ENCODE measurements at regions not wholly inside any gene's neighbourhood (a gene's known extent, or its start where the extent isn't known, plus 50 kb on each side); places are given as distances from the start of the nearest gene placed in this dataset.

- Mint-ChIP-seq H3K27ac (no peak overlapping the region), H3K36me3 (ENCODE audit: low read depth) (no peaks in the 10 kb centered on the region), H3K4me3 (no peak overlapping the region), H3K9me3 (no peaks in the 10 kb centered on the region), H3K4me1 (ENCODE audit: low read depth) (peaks cover 17% of the 10 kb centered on the region), H3K27me3 (ENCODE audit: insufficient read depth) (peaks cover 1% of the 10 kb centered on the region)
- intact Hi-C loops (cut with micrococcal nuclease), result loop anchor here (5.0 to 10.0 kb wide), 2 partner anchors 1603 to 1970 kb away; partner anchors contain the start of genes AHCTF1, CNST and TFB2M
- DNase-seq (ENCODE audit: low spot score), result no peak
Measured at GRCh38 chr1:244962130-244962529, 97.8 kb upstream of the HNRNPU start.

GRCh38 chr1:244960904-244961303, 96.6 kb upstream of the HNRNPU start:
- H3K4me3 Mint-ChIP-seq, result no peak overlapping the region
- H3K27me3 Mint-ChIP-seq (ENCODE audit: insufficient read depth), result peaks cover 1% of the 10 kb centered on the region
- no peaks in the 10 kb centered on the region for H3K9me3 Mint-ChIP-seq
- peaks cover 17% of the 10 kb centered on the region for H3K4me1 Mint-ChIP-seq (ENCODE audit: low read depth)
- no peaks in the 10 kb centered on the region for H3K36me3 Mint-ChIP-seq (ENCODE audit: low read depth)
- no peak for DNase-seq (ENCODE audit: low spot score)
- intact Hi-C loops (cut with micrococcal nuclease), result loop anchor here (5.0 to 10.0 kb wide), 2 partner anchors 1604 to 1971 kb away; partner anchors contain the start of genes AHCTF1, CNST and TFB2M
- H3K27ac Mint-ChIP-seq, result no peak overlapping the region

- H3K36me3 Mint-ChIP-seq (ENCODE audit: low read depth), result no peaks in the 10 kb centered on the region
- peaks cover 1% of the 10 kb centered on the region for H3K27me3 Mint-ChIP-seq (ENCODE audit: insufficient read depth)
- no peak overlapping the region for H3K4me3 Mint-ChIP-seq
- no peaks in the 10 kb centered on the region for H3K9me3 Mint-ChIP-seq
- no peak for DNase-seq (ENCODE audit: low spot score)
- H3K4me1 Mint-ChIP-seq (ENCODE audit: low read depth), result peaks cover 4% of the 10 kb centered on the region
- intact Hi-C loops (cut with micrococcal nuclease), result no loop called here
- H3K27ac Mint-ChIP-seq, result no peak overlapping the region
Measured at GRCh38 chr1:244958593-244958992, 94.2 kb upstream of the HNRNPU start.

- Mint-ChIP-seq H3K4me3 (no peak overlapping the region), H3K4me1 (ENCODE audit: low read depth) (no peaks in the 10 kb centered on the region), H3K27me3 (ENCODE audit: insufficient read depth) (peaks cover 1% of the 10 kb centered on the region), H3K27ac (no peak overlapping the region), H3K9me3 (no peaks in the 10 kb centered on the region), H3K36me3 (ENCODE audit: low read depth) (no peaks in the 10 kb centered on the region)
- DNase-seq (ENCODE audit: low spot score), result no peak
- intact Hi-C loops (cut with micrococcal nuclease), result no loop called here
Measured at GRCh38 chr1:244957525-244957924, 93.2 kb upstream of the HNRNPU start.

- peaks cover 1% of the 10 kb centered on the region for H3K27me3 Mint-ChIP-seq (ENCODE audit: insufficient read depth)
- intact Hi-C loops (cut with micrococcal nuclease), result no loop called here
- no peak overlapping the region for H3K4me3 Mint-ChIP-seq
- no peak for DNase-seq (ENCODE audit: low spot score)
- H3K27ac Mint-ChIP-seq, result no peak overlapping the region
- no peaks in the 10 kb centered on the region for H3K36me3 Mint-ChIP-seq (ENCODE audit: low read depth)
- no peaks in the 10 kb centered on the region for H3K4me1 Mint-ChIP-seq (ENCODE audit: low read depth)
- H3K9me3 Mint-ChIP-seq, result no peaks in the 10 kb centered on the region
Measured at GRCh38 chr1:244957122-244957521, 92.8 kb upstream of the HNRNPU start.

GRCh38 chr1:244955661-244956060, 91.3 kb upstream of the HNRNPU start:
- intact Hi-C loops (cut with micrococcal nuclease), result no loop called here

GRCh38 chr1:244954359-244954758, 90.0 kb upstream of the HNRNPU start:
- Mint-ChIP-seq H3K4me3 (no peak overlapping the region), H3K4me1 (ENCODE audit: low read depth) (no peaks in the 10 kb centered on the region), H3K9me3 (no peaks in the 10 kb centered on the region), H3K27ac (no peak overlapping the region), H3K27me3 (ENCODE audit: insufficient read depth) (no peaks in the 10 kb centered on the region), H3K36me3 (ENCODE audit: low read depth) (no peaks in the 10 kb centered on the region)
- DNase-seq (ENCODE audit: low spot score), result no peak
- intact Hi-C loops (cut with micrococcal nuclease), result no loop called here

More at GRCh38 chr1:244955661-244956060, 91.3 kb upstream of the HNRNPU start:
- H3K4me3 Mint-ChIP-seq, result no peak overlapping the region
- no peak overlapping the region for H3K27ac Mint-ChIP-seq
- no peaks in the 10 kb centered on the region for H3K4me1 Mint-ChIP-seq (ENCODE audit: low read depth)
- H3K27me3 Mint-ChIP-seq (ENCODE audit: insufficient read depth), result no peaks in the 10 kb centered on the region
- H3K9me3 Mint-ChIP-seq, result no peaks in the 10 kb centered on the region
- DNase-seq (ENCODE audit: low spot score), result no peak
- H3K36me3 Mint-ChIP-seq (ENCODE audit: low read depth), result no peaks in the 10 kb centered on the region

GRCh38 chr1:244953901-244954300, 89.6 kb upstream of the HNRNPU start:
- intact Hi-C loops (cut with micrococcal nuclease), result no loop called here
- no peak for DNase-seq (ENCODE audit: low spot score)
- no peak overlapping the region for H3K4me3 Mint-ChIP-seq
- no peaks in the 10 kb centered on the region for H3K27me3 Mint-ChIP-seq (ENCODE audit: insufficient read depth)
- H3K36me3 Mint-ChIP-seq (ENCODE audit: low read depth), result no peaks in the 10 kb centered on the region
- H3K9me3 Mint-ChIP-seq, result no peaks in the 10 kb centered on the region
- H3K4me1 Mint-ChIP-seq (ENCODE audit: low read depth), result no peaks in the 10 kb centered on the region
- H3K27ac Mint-ChIP-seq, result no peak overlapping the region

GRCh38 chr1:244952940-244953339, 88.6 kb upstream of the HNRNPU start:
- Mint-ChIP-seq H3K4me3 (no peak overlapping the region), H3K36me3 (ENCODE audit: low read depth) (no peaks in the 10 kb centered on the region), H3K27me3 (ENCODE audit: insufficient read depth) (peaks cover 1% of the 10 kb centered on the region)

GRCh38 chr1:244952280-244952933, 88.1 kb upstream of the HNRNPU start:
- no peak for DNase-seq (ENCODE audit: low spot score)
- Mint-ChIP-seq H3K4me1 (ENCODE audit: low read depth) (no peaks in the 10 kb centered on the region), H3K27me3 (ENCODE audit: insufficient read depth) (peaks cover 5% of the 10 kb centered on the region), H3K27ac (no peak overlapping the region), H3K4me3 (no peak overlapping the region), H3K36me3 (ENCODE audit: low read depth) (no peaks in the 10 kb centered on the region), H3K9me3 (no peaks in the 10 kb centered on the region)
- intact Hi-C loops (cut with micrococcal nuclease), result no loop called here

More at GRCh38 chr1:244952940-244953339, 88.6 kb upstream of the HNRNPU start:
- no peaks in the 10 kb centered on the region for H3K4me1 Mint-ChIP-seq (ENCODE audit: low read depth)
- no peak for DNase-seq (ENCODE audit: low spot score)
- intact Hi-C loops (cut with micrococcal nuclease), result no loop called here
- H3K9me3 Mint-ChIP-seq, result no peaks in the 10 kb centered on the region
- no peak overlapping the region for H3K27ac Mint-ChIP-seq

- no peak for DNase-seq (ENCODE audit: low spot score)
- intact Hi-C loops (cut with micrococcal nuclease), result no loop called here
- Mint-ChIP-seq H3K36me3 (ENCODE audit: low read depth) (no peaks in the 10 kb centered on the region), H3K4me3 (no peak overlapping the region), H3K9me3 (no peaks in the 10 kb centered on the region), H3K27me3 (ENCODE audit: insufficient read depth) (peaks cover 8% of the 10 kb centered on the region), H3K27ac (no peak overlapping the region), H3K4me1 (ENCODE audit: low read depth) (no peaks in the 10 kb centered on the region)
Measured at GRCh38 chr1:244948416-244948815, 84.1 kb upstream of the HNRNPU start.

GRCh38 chr1:244945109-244945671, 80.8 kb upstream of the HNRNPU start:
- no peak overlapping the region for H3K27ac Mint-ChIP-seq
- no peak overlapping the region for H3K4me3 Mint-ChIP-seq
- intact Hi-C loops (cut with micrococcal nuclease), result no loop called here
- H3K36me3 Mint-ChIP-seq (ENCODE audit: low read depth), result no peaks in the 10 kb centered on the region
- peaks cover 9% of the 10 kb centered on the region for H3K27me3 Mint-ChIP-seq (ENCODE audit: insufficient read depth)
- H3K4me1 Mint-ChIP-seq (ENCODE audit: low read depth), result no peaks in the 10 kb centered on the region
- no peak for DNase-seq (ENCODE audit: low spot score)
- no peaks in the 10 kb centered on the region for H3K9me3 Mint-ChIP-seq

- intact Hi-C loops (cut with micrococcal nuclease), result no loop called here
- DNase-seq (ENCODE audit: low spot score), result no peak
- H3K36me3 Mint-ChIP-seq (ENCODE audit: low read depth), result no peaks in the 10 kb centered on the region
- no peaks in the 10 kb centered on the region for H3K4me1 Mint-ChIP-seq (ENCODE audit: low read depth)
- H3K27ac Mint-ChIP-seq, result no peak overlapping the region
- H3K27me3 Mint-ChIP-seq (ENCODE audit: insufficient read depth), result peaks cover 4% of the 10 kb centered on the region
- no peaks in the 10 kb centered on the region for H3K9me3 Mint-ChIP-seq
- no peak overlapping the region for H3K4me3 Mint-ChIP-seq
Measured at GRCh38 chr1:244941121-244941520, 76.8 kb upstream of the HNRNPU start.
